ENCODE measurements at regions not wholly inside any gene's neighbourhood (a gene's known extent, or its start where the extent isn't known, plus 50 kb on each side); places are given as distances from the start of the nearest gene placed in this dataset.
A peak's percentile ranks its signal among the peaks of the same experiment; 100 is the strongest.

DNA sequence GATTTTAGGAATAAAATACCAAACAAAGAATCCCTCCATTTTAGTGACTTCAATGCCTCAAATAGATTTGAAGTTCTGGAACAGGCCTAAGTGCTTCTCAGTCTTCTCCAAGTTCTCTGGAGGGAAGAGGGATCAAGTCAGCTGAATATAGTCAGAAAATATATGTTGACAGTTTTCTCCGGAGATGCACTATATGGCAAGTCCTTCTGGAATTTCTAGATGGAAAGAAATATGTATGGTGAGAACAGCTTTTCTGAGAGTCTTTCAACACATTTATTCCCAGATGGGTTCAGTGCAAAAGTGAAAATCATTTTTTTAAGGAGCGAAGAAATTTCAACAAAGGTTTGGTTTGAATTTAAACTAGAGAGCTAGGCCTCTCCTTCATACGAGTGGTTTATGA lies 317.4 kb upstream of the SLC30A5 start:
- DNase-seq (ENCODE audit: low spot score) (no peak), FAIRE-seq (no peak)

DNA sequence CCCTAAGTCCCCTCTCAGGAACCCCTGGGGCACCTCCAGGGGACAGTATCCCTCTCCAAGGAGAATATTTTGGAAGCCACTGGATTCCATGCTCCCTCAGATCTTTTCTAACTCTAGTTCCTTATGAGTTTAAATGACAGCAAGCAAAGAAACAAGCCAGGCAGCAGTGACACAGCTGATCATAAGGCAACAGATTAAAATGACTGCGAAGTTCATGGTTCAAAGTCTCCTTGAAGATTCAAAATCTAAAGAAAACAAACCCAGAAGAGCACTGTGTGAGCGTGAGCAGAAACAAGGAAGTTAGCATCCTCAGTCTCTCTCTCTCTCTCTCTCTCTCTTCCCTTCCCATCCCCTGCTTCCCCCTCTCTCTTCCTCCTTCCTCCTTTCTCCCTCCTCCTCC lies 316.7 kb upstream of the SLC30A5 start:
- DNase-seq (ENCODE audit: low spot score): no peak
- no peak for FAIRE-seq

DNA sequence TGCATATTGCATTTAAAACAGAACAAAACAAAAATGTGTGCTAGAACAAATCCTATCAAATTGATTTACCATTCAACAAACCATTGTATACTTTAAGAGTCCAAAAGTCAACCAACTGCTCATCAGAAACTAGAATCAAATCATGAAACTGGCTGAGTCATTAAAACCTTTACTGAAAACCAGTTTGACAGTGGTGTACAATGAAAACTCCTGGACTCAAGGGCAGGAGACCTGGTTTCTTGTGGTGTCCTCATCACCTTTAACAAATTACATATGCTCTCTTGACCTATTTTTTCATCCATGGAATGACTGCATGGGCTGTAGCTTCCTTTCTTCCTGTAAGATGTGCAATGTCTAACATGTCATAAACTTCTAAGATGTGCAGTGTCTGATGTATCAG lies 315.3 kb upstream of the SLC30A5 start:
- FAIRE-seq (no peak), DNase-seq (ENCODE audit: low spot score) (no peak)

DNA sequence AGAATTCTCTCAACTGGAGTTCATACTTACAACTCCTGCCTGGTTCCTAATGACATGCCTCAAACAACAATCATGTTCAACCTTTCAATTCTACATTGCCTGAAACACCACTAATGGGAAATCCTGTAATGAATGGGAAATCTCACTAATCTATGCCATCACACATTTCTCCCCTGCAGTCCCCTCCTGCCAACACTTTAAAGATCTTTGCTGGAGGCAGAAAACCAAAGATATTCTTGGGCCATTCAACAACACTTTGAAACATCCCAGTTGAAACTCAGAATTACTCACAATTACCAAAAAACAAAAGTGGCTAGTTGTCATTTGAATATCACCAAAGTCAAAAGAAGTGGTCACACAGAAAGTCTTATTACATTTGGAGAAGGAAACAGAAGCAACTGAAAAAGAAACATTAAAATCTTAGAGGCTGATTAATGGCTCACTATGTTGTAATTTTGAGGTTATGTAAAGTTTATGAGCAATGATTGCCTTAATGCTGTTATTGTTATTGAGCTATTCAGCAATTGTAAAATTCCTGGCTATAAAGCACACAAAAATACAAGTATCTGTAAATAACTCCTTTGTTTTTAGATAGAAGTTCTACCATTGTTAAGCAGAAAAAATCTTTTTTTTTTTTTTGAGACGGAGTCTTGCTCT lies 313.4 kb upstream of the SLC30A5 start:
- FAIRE-seq (no peak), DNase-seq (ENCODE audit: low spot score) (no peak)

DNA sequence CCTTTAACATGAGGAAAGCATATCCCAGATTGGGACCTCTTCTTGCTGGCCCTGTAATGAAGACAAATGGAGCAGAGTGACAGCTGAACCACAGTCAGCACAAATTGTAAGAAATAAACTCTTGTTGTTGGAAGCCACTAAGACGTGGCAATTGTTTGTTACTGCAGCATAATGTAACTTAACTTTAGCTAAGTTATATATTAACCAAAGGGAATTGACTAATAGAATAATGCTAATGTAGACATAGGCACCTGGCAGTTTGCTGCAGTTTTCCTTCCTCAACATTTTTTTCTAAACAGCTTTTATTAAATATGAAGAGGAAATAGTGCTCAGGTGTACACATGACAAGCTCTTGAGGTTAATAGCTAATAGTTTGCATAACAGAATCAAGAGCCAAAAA lies 300.7 kb upstream of the SLC30A5 start:
- DNase-seq (ENCODE audit: low spot score): no peak
- no peak for FAIRE-seq

DNA sequence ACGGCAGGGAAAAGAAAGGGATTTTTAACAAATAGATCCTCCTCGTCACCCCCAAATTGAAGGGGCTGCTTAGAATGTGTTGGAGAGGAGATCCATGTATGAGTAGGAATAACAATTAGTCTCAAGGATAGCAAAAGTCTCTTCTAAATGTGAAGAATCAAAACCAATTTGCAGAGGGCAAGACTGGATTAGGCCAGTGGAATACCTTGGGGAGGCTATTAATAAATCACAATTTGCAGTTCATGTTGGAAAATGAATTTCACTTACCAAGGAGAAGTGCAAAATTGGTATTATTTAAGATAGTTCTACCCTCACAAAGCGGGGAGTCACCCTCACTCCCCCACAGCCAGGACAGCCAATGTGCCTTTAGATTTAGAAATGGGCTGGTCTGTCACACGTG lies 299.8 kb upstream of the SLC30A5 start:
- FAIRE-seq: no peak

DNA sequence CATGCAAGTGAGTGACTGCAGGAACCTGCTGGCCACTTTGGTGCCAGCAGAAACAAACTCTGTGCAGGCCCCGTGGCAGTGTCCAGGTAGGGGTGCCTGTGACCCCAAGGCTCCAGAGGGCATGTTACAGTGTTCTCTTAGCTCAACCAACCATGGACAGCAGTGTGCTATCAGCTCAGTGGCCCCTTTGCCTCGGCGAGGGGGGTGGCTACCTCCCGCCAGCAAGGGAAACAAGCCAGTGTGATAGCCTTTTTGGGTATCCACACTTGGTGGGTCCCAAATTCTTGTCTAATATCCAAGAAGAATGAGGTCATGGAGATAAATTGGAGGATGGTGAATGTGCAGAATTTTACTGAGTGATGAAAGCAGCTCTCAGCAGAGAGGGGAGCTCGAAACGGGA lies 298.6 kb upstream of the SLC30A5 start:
- no peak for FAIRE-seq
- no peak for DNase-seq (ENCODE audit: low spot score)

More for the DNA sequence above, 299.8 kb upstream of the SLC30A5 start:
- DNase-seq (ENCODE audit: low spot score): no peak

DNA sequence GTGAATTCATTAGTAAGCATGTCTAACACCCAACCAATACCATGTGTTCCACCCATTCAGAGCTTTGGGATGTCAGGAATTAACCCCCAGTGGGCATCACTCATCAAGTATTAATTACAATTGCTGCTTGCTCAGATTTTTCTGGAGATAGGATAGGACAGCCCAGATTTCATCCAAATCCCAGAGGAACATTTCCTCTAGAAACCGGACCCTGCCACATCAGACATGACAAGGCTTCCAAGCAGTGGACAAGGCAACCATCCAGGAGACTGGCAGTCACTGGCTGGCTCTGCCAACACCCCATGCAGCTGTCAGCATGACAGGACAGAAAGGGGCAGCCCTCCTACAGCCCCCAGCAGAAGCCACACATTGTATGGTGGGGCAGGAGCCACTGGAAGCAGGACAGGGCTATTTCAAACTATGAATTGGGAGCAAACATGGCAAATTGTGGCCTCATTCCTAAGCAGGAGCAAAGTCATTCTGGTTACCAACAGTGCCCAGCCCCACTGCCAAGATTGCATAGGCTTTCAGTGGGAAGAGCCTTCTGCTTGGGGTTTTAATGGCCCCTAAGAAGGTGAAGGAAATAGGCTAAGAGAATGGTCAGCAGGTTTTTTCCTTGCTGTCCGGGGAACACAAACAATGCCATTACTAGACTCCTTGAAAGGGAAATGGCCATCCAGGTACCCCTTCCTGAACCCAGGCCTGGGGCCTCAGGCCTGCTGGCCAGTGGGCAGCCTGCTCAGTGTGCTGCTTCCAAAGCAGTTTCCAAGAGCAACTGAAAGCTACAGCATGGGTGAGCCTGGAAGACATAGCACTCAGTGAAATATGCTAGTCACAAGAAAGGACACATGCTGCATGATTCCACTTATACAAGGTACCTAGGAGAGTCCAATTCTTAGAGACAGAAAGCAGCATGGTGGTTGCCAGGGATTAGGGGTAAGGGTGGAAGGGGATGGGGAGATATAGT lies 294.7 kb upstream of the SLC30A5 start:
- FAIRE-seq (peak; percentile 17), DNase-seq (ENCODE audit: low spot score) (no peak)

DNA sequence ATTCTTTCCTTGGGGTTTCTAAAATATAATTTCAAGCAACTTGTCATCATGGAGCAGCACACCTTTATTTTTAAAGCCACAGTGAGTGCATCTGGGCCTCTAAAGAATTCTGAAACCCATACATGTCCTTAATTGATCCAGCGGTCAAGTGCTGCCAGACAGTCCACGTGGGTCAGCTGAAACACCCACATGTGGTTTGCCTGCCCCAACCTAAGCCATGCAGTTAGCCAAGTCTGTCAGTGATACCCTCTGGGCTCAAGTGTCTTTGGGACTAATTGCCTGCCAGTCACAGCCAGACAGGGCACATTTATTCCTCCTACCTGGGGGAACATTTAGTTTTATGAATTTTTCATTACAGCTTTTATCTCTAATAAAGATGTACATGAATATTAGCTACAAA lies 291.4 kb upstream of the SLC30A5 start:
- FAIRE-seq: no peak
- DNase-seq (ENCODE audit: low spot score): no peak

DNA sequence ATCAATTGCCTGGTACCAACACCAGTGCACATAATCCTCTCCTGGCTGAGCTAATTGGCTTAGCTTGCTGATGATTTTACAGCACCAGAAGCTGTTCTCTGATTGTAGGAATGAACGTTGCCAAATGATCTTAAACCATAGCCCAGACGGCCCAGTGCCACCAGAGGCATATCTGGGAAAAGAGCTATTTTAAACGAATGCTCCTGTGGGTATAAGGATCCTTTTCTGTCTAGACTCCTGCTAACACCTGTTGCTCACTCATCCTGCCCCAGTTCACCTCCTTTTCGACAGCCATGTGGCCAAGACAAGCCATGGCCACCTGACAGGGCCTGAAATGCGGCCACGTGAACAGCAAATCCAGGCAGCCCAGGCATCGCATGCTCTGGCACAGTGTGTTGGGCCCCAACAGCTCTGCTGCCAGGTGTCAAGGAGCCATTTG lies 289.9 kb upstream of the SLC30A5 start:
- FAIRE-seq (no peak), DNase-seq (ENCODE audit: low spot score) (no peak)

DNA sequence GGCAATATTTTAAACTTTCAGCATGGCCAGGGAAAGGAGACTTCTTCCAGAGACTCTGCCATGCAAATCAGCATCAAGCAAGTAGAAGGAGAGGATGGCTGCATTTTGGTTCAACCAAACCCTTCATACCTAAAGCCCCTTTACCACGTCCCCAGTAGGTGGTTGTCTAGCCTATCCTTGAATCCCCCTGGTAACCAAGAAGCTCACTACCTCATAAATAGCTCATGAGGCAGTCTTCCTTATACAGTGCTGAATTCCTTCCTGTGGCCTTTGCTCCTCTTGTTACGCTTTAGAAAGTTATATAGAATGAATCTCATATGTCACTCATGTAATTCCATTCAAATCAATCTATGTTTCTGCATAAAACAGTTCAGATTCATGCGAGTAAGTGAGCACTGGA lies 289.5 kb upstream of the SLC30A5 start:
- no peak for FAIRE-seq

DNA sequence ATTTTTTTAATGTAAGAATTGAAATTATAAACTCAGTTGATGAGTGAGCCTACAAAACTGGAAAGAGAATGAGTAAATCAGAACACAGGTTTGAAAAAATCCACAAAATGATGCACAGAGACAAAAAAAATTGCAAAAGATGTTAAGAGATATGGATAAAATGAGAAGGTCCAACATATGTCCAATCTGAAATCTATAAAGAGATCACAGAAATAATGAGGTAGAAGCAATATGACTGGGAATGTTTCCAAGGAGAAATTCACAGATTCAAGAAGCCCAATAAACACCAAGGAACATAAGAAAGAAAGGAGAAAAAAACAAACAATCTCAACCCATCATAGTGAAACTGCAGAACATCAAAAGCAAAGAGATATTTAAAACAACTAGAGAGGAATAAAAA lies 288.4 kb upstream of the SLC30A5 start:
- no peak for FAIRE-seq

More for the DNA sequence above, 289.5 kb upstream of the SLC30A5 start:
- DNase-seq (ENCODE audit: low spot score): no peak

DNA sequence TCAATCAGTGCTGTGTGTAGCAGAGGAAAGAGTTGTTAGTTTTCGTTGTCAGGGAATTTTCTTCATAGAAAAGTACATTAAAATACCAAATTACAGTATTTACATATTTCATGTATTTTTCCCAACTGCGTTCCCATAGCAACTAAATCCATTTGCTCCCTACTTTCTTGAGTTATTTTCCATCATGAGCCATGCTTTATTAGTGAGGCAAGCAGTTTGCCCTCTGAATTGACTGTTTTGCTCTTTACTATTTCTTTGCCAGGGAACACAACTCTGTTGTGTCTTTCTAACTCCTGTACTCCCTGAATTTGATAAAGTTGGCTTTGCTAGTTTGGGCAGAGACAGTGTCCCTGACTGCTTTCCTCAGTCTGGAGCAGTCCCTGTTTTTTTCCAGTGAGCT lies 276.2 kb upstream of the SLC30A5 start:
- FAIRE-seq (no peak), DNase-seq (ENCODE audit: low spot score) (no peak)

More for the DNA sequence above, 288.4 kb upstream of the SLC30A5 start:
- DNase-seq (ENCODE audit: low spot score): no peak

DNA sequence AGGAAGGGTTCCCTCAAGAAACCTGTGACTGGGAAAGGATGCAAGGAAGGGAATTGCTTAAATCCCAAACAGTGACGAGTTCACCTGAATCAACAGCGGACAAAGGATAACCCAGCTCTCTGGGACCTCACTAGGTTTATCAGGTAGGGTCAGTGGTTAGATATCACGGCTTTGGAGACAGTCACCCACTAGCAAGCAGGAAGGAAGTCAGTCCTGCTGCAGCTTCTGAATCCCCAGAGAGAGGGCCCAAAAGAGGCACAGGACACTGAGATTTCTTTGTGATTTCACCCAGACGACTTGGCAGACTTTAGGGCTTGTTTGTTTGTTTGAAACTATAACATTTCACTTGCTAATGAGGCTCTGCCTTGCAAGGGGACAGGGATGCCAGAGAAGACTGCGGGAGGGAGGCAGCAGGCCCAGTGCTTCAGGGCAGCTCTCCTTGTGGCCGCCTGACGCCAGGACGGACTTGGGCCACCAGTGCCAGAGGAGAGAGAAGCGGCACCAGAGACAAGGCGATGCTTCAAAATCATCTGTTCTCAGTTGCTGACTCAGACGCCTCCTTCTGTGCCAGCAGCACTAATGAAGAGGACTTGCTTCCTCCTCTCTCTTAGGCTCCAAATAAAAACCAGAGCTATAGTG lies 275.6 kb upstream of the SLC30A5 start:
- DNase-seq (ENCODE audit: low spot score): no peak
- no peak for FAIRE-seq

DNA sequence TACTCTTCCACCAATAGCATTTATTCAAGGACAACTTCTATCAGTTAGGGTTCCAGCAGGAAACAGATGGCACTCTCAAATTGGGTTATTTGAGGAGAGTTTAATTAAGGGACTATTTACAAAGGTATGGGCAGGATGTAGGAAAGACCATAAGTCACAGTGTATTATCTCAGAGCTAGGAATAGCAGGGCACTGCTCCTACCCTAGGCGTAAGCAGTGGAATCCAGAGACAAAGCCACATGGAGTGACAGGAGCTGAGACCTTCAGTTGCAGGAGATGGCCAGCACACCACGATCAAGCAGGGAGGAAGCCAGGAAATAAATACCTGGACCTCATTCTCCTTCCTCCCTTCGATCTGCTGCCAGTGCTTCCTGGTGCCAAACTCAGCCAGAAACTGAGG lies 274.9 kb upstream of the SLC30A5 start:
- no peak for FAIRE-seq
- no peak for DNase-seq (ENCODE audit: low spot score)

DNA sequence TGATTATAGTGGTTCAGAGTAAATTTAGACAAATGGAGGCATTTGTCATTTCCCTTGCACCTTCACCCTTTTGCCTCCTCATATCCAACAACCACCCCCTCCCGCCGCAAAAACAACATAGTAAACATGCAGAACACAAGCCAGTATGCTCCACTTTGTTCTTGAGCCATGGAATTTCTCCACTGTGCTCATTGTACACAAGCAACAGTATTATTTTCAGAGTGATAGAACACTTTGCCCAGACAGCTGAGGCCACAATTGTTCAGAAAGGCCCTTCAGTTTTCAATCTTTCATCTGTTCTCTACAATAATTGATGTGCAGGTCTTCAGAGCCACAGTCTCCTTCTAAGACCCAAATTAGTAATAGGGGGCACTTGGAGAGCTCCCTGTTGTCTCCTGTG lies 272.8 kb upstream of the SLC30A5 start:
- no peak for FAIRE-seq

DNA sequence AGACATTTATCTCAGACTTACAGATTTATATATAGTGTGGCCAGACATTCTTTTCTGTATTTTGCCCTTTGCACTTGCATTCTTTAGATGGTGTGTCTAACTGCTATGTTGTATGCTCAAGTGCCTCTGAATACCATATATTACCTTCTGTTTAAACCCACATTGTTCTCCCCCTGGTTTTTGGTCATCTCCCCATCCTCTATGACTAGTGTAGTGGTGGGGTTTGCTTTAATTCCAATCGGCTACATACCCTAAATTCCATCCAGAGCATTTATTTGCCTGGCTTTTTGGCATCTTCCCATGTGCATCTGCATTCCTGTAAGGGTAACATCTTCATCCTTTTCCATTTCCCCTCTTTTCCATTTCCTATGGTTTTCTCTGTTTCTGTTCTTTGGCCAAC lies 271.0 kb upstream of the SLC30A5 start:
- FAIRE-seq: no peak
- no peak for DNase-seq (ENCODE audit: low spot score)

More for the DNA sequence above, 272.8 kb upstream of the SLC30A5 start:
- no peak for DNase-seq (ENCODE audit: low spot score)

DNA sequence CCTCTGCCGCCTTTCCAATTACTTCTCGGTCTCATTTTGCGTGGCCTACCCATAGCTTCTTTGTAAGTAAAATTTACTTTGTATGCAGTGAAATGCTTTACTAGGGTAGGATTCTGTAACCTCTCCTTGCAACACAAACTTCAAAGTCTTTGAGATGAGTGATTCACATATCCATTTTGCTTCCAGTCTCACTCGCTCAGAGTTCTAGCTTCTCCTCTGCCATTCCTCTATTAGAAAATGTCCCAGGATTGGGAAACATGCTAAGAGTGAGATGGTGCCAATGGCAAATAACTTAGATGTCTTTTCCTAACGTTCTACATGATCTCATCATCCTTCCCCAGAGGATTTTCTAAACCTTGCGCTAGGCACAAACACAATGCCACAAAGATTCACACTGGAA lies 270.5 kb upstream of the SLC30A5 start:
- no peak for FAIRE-seq
- no peak for DNase-seq (ENCODE audit: low spot score)

DNA sequence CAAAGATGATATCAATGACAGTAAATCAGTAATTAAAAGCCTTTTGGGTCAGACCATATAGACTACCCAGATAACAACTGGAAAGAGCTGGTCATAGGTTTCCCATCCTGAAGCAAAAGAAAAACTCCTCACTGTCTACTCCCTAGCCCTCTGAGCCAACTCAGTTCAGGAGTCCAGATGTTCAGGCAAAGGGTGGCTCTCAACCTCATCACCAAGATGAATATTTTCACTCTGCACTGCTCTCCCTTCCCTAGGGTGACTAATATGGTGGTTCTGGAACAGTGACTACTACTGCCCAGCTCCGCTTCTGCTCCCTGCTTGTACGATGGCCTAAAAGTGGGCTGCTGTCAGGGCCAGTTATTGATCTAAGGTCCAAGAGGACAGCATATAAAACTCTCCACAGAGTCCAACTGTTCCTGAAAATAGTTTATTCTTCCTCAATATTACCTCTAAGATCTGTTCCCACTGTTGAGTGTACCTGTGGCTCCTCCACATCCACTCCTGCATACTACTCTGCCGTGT lies 263.4 kb upstream of the SLC30A5 start:
- FAIRE-seq (no peak), DNase-seq (ENCODE audit: low spot score) (no peak)

DNA sequence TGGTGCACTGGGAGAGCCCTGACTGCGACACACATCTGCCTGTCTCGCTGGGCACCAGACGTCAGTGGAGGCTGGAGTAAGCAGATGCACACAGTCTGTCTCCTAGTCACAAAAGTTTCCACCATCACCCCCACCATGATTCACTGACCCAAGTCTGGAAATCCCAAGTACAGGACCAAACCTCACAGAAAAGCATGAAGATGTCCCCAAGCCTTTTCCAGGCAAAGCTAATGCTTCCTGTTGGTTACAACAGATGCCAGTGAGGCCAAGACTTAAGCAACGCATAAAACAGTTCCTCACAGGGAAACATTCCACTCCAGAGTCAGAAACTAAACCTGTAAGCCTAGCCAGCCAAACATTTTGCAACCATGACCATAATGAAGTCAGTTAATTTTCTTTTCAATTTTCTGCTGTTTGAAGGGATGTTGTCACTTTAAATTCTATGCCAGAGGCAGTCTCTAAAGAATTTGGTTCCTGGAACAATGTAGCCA lies 259.3 kb upstream of the SLC30A5 start:
- FAIRE-seq: no peak

DNA sequence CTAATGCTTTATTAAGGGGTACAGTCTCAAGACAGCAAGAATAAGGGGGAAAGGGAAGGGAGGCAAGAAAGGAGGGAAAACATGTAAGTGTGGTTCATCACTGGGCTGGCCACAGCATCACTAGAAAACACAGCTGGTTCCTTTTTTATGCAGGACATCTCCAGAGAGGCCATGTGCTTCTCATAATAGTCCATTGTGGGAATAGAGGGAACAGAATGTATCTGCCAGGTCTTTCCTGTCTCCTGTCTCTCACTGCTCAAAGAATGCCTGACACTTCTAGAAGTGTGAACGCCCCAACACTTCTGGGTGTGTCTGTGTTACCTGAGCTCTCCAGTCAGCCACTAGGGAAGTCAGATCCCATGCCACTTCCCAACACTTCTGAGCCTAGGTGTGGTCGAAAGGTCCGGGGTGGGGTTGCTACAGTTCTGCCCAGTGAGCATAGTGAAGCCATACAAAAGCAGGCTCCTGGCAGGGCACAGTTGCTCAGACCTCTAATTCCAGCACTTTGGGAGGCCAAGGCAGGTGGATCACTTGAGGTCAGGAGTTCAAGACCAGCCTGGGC lies 255.6 kb upstream of the SLC30A5 start:
- FAIRE-seq (no peak), DNase-seq (ENCODE audit: low spot score) (no peak)

More for the DNA sequence above, 259.3 kb upstream of the SLC30A5 start:
- DNase-seq (ENCODE audit: low spot score): no peak
